ENCODE measurements at regions not wholly inside any gene's neighbourhood (a gene's known extent, or its start where the extent isn't known, plus 50 kb on each side); places are given as distances from the start of the nearest gene placed in this dataset.

GRCh38 chr4:44070843-44071242 is 377.8 kb downstream of the KCTD8 start:
- TF ChIP-seq, protein P1, sequence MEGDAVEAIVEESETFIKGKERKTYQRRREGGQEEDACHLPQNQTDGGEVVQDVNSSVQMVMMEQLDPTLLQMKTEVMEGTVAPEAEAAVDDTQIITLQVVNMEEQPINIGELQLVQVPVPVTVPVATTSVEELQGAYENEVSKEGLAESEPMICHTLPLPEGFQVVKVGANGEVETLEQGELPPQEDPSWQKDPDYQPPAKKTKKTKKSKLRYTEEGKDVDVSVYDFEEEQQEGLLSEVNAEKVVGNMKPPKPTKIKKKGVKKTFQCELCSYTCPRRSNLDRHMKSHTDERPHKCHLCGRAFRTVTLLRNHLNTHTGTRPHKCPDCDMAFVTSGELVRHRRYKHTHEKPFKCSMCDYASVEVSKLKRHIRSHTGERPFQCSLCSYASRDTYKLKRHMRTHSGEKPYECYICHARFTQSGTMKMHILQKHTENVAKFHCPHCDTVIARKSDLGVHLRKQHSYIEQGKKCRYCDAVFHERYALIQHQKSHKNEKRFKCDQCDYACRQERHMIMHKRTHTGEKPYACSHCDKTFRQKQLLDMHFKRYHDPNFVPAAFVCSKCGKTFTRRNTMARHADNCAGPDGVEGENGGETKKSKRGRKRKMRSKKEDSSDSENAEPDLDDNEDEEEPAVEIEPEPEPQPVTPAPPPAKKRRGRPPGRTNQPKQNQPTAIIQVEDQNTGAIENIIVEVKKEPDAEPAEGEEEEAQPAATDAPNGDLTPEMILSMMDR (IDR thresholded peaks at IDR 0.05) = no peak
- TF ChIP-seq EP300 (IDR thresholded peaks at IDR 0.05) = no peak
- no peak for TF ChIP-seq POLR2A (IDR thresholded peaks at IDR 0.05)
